HG03457 (cell line): ENCODE measurements at regions not wholly inside any gene's neighbourhood (a gene's known extent, or its start where the extent isn't known, plus 50 kb on each side); places are given as distances from the start of the nearest gene placed in this dataset.
A peak's percentile ranks its signal among the peaks of the same experiment; 100 is the strongest.

Experiments used
- ATAC-seq: cut with Tn5 transposase; IDR thresholded peaks from one replicate; pipeline ENCODE4 v1.9.1; 2021; ENCODE audit warnings: moderate number of reproducible peaks; ENCODE audit not compliant: unreplicated experiment

- peak; percentile 66 for ATAC-seq
Measured at GRCh38 chr21:10270211-10270610, 251.2 kb upstream of the TPTE start.

GRCh38 chr21:10271666-10272207 is 249.6 kb upstream of the TPTE start:
- peak; percentile 30 for ATAC-seq

DNA sequence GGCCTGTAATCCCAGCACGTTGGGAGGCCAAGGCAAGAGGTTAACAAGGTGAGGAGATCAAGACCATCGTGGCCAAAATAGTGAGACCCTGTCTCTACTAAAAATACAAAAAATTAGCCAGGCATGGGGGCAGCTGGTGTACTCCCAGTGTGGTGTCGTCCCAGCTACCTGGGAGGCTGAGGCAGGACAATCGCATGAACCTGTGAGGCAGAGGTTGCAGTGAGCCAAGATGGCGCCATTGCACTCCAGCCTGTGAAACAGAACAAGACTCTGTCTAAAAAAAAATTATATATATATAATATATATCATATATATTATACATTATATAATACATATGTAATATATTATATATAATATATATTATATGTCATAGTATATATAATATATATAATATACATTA is 249.2 kb upstream of the TPTE start:
- peak; percentile 82 for ATAC-seq

DNA sequence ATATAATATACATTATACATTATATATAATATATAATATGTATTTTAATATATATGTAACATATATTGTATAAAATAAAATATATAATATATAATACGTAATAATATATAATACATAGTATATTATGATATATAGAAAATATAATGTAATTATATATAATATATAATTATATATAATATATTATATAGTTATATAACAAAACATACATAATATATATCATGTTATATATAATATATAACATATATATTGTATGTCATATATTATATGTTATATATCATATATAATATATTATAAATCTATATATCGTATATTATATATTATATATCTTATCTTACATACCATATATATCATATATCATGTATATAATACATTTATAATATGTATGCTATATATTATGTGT is 248.2 kb upstream of the TPTE start:
- no peak for ATAC-seq

DNA sequence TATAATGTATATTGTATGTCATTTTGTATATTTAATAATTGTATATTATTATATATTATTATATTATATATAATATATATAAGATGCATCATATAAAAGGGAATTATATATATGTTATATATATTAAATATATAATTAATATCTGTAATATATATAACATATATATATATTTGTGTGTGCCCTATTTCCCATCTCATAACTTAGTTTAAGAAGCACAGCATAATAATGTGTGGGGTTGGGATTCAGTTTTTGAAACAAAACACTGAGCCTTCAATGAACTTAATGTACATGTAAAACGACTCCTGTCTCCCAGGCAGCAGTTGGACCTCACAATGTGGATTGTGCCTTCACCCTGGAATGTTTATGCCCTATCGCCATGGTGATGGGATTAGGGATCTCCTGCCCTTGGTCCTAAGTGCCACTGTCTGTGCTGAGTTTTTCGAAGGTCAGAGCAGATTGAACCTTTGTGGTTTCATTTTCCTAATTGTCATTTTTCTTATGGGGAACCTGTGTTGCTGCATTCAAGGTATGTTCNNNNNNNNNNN is 247.5 kb upstream of the TPTE start:
- ATAC-seq: peak; percentile 58
